GM12892 (cell line): ENCODE measurements at regions not wholly inside any gene's neighbourhood (a gene's known extent, or its start where the extent isn't known, plus 50 kb on each side); places are given as distances from the start of the nearest gene placed in this dataset.

Experiments
- POLR2A ChIP-seq: IDR thresholded peaks from 2 replicates; pipeline ENCODE4 v1.6.1; 2011; ENCODE audit warnings: low read depth, low read length, control low read depth
- POLR2AphosphoS5 ChIP-seq: IDR thresholded peaks from 2 replicates; pipeline ENCODE4 v1.6.1; 2011; ENCODE audit warnings: low read depth, low read length, control low read depth

- no peak for TF ChIP-seq POLR2A
- TF ChIP-seq POLR2AphosphoS5, result no peak
Measured at GRCh38 chr22:27115410-27115809, 458.0 kb downstream of the MIAT start.
